Endothelial cell (in vitro differentiated cells): ENCODE measurements at regions not wholly inside any gene's neighbourhood (a gene's known extent, or its start where the extent isn't known, plus 50 kb on each side); places are given as distances from the start of the nearest gene placed in this dataset.

Experiments used
- DNase-seq: peaks from one replicate; pipeline ENCODE4 v3.0.0; 2021; ENCODE audit warnings: low spot score
- H3K27ac Mint-ChIP-seq: one replicate; pipeline ENCODE4 v1.8.0; 2021; ENCODE audit warnings: mixed read lengths, inconsistent platforms; ENCODE audit not compliant: unreplicated experiment
- H3K27me3 Mint-ChIP-seq: one replicate; pipeline ENCODE4 v1.8.0; 2021; ENCODE audit warnings: mild to moderate bottlenecking, moderate library complexity, mixed read lengths, inconsistent platforms; ENCODE audit not compliant: unreplicated experiment
- H3K36me3 Mint-ChIP-seq: one replicate; pipeline ENCODE4 v1.8.0; 2021; ENCODE audit warnings: mild to moderate bottlenecking, low read depth, mixed read lengths, inconsistent platforms; ENCODE audit not compliant: unreplicated experiment
- H3K4me1 Mint-ChIP-seq: one replicate; pipeline ENCODE4 v1.8.0; 2021; ENCODE audit warnings: mild to moderate bottlenecking, mixed read lengths, inconsistent platforms; ENCODE audit not compliant: unreplicated experiment
- H3K4me3 Mint-ChIP-seq: one replicate; pipeline ENCODE4 v1.8.0; 2021; ENCODE audit warnings: mild to moderate bottlenecking, mixed read lengths, inconsistent platforms; ENCODE audit not compliant: unreplicated experiment
- H3K9me3 Mint-ChIP-seq: one replicate; pipeline ENCODE4 v1.8.0; 2021; ENCODE audit warnings: mixed read lengths, inconsistent platforms; ENCODE audit not compliant: unreplicated experiment
- CTCF ChIP-seq: fragments of 200-600 bp; sonication (generic); IDR thresholded peaks from one replicate; pipeline ENCODE4 v1.5.0; 2021; ENCODE audit warnings: antibody characterized with exemption; ENCODE audit not compliant: unreplicated experiment

GRCh38 chr5:2031581-2031980 is 148.9 kb upstream of the IRX4 start:
- H3K27ac Mint-ChIP-seq = no peak overlapping the region
- H3K4me3 Mint-ChIP-seq = no peak overlapping the region
- H3K9me3 Mint-ChIP-seq = no peaks in the 10 kb centered on the region
- no peaks in the 10 kb centered on the region for H3K4me1 Mint-ChIP-seq
- DNase-seq = no peak
- no peaks in the 10 kb centered on the region for H3K36me3 Mint-ChIP-seq
- no peak for TF ChIP-seq CTCF
- no peaks in the 10 kb centered on the region for H3K27me3 Mint-ChIP-seq

- Mint-ChIP-seq H3K27me3 (no peaks in the 10 kb centered on the region), H3K9me3 (no peaks in the 10 kb centered on the region), H3K4me1 (peaks cover 3% of the 10 kb centered on the region), H3K27ac (no peak overlapping the region), H3K4me3 (no peak overlapping the region), H3K36me3 (no peaks in the 10 kb centered on the region)
- TF ChIP-seq CTCF = no peak
- no peak for DNase-seq
These were observed 147.4 kb upstream of the IRX4 start for GRCh38 chr5:2030131-2030530.

GRCh38 chr5:2029206-2029605 is 146.5 kb upstream of the IRX4 start:
- no peaks in the 10 kb centered on the region for H3K36me3 Mint-ChIP-seq
- no peak for TF ChIP-seq CTCF
- H3K4me1 Mint-ChIP-seq = peaks cover 3% of the 10 kb centered on the region
- H3K27me3 Mint-ChIP-seq = peaks cover 2% of the 10 kb centered on the region
- no peak overlapping the region for H3K27ac Mint-ChIP-seq
- DNase-seq = no peak
- no peaks in the 10 kb centered on the region for H3K9me3 Mint-ChIP-seq
- no peak overlapping the region for H3K4me3 Mint-ChIP-seq

- H3K36me3 Mint-ChIP-seq = no peaks in the 10 kb centered on the region
- H3K4me3 Mint-ChIP-seq = no peak overlapping the region
- H3K27me3 Mint-ChIP-seq = peaks cover 2% of the 10 kb centered on the region
- no peak overlapping the region for H3K27ac Mint-ChIP-seq
- H3K9me3 Mint-ChIP-seq = no peaks in the 10 kb centered on the region
- DNase-seq = no peak
- peaks cover 3% of the 10 kb centered on the region for H3K4me1 Mint-ChIP-seq
- TF ChIP-seq CTCF = no peak
These were observed 145.1 kb upstream of the IRX4 start for GRCh38 chr5:2027790-2028189.

- H3K4me1 Mint-ChIP-seq = peaks cover 3% of the 10 kb centered on the region
- no peak overlapping the region for H3K27ac Mint-ChIP-seq
- no peaks in the 10 kb centered on the region for H3K36me3 Mint-ChIP-seq
- DNase-seq = no peak
- no peak overlapping the region for H3K4me3 Mint-ChIP-seq
- no peaks in the 10 kb centered on the region for H3K9me3 Mint-ChIP-seq
- no peak for TF ChIP-seq CTCF
- peaks cover 4% of the 10 kb centered on the region for H3K27me3 Mint-ChIP-seq
These were observed 142.4 kb upstream of the IRX4 start for GRCh38 chr5:2024986-2025721.
